KOPT-K1 (cell line): ENCODE measurements at regions not wholly inside any gene's neighbourhood (a gene's known extent, or its start where the extent isn't known, plus 50 kb on each side); places are given as distances from the start of the nearest gene placed in this dataset.
"Not testable (repeated sequence)": the region's sequence is repeated elsewhere in the genome, so short reads cannot be mapped to it uniquely, and the experiment has no call there.

Experiments used
- H3K27ac ChIP-seq: fragments of 200-600 bp; sonication (generic); 2 replicates; pipeline ENCODE4 v1.5.1; 2016; ENCODE audit warnings: antibody characterized with exemption, mild to moderate bottlenecking, low read depth, low read length; ENCODE audit not compliant: poor library complexity, severe bottlenecking
- H3K36me3 ChIP-seq: fragments of 200-600 bp; sonication (generic); 2 replicates; pipeline ENCODE4 v1.5.1; 2017; ENCODE audit warnings: antibody characterized with exemption, mild to moderate bottlenecking, low read length, moderate library complexity; ENCODE audit not compliant: insufficient read depth
- H3K9me3 ChIP-seq: fragments of 200-600 bp; sonication (generic); 2 replicates; pipeline ENCODE4 v1.5.1; 2017; ENCODE audit warnings: antibody characterized with exemption, low read length, mild to moderate bottlenecking; ENCODE audit not compliant: insufficient read depth, poor library complexity, severe bottlenecking

- Histone ChIP-seq H3K36me3 (no peaks in the 10 kb centered on the region), H3K27ac (no peak overlapping the region), H3K9me3 (no peaks in the 10 kb centered on the region)
Observed at GRCh38 chr1:43038232-43038935, 79.7 kb upstream of the SLC2A1 start.

- Histone ChIP-seq H3K36me3 (no peaks in the 10 kb centered on the region), H3K9me3 (no peaks in the 10 kb centered on the region), H3K27ac (no peak overlapping the region)
Observed at GRCh38 chr1:43037466-43037865, 78.8 kb upstream of the SLC2A1 start.

GRCh38 chr1:43036932-43037331 is 78.3 kb upstream of the SLC2A1 start:
- no peak overlapping the region for H3K27ac ChIP-seq
- no peaks in the 10 kb centered on the region for H3K36me3 ChIP-seq
- H3K9me3 ChIP-seq, result no peaks in the 10 kb centered on the region

GRCh38 chr1:43035821-43036741 is 77.4 kb upstream of the SLC2A1 start:
- Histone ChIP-seq H3K9me3 (no peaks in the 10 kb centered on the region), H3K27ac (no peak overlapping the region), H3K36me3 (no peaks in the 10 kb centered on the region)

- no peaks in the 10 kb centered on the region for H3K9me3 ChIP-seq
- H3K36me3 ChIP-seq, result no peaks in the 10 kb centered on the region
- H3K27ac ChIP-seq, result peak overlapping the region; percentile 9
Observed at GRCh38 chr1:43034778-43035177, 76.1 kb upstream of the SLC2A1 start.

GRCh38 chr1:43034195-43034658 is 75.6 kb upstream of the SLC2A1 start:
- no peaks in the 10 kb centered on the region for H3K9me3 ChIP-seq
- H3K27ac ChIP-seq, result peak overlapping the region; percentile 9
- no peaks in the 10 kb centered on the region for H3K36me3 ChIP-seq

- Histone ChIP-seq H3K9me3 (no peaks in the 10 kb centered on the region), H3K27ac (no peak overlapping the region), H3K36me3 (no peaks in the 10 kb centered on the region)
Observed at GRCh38 chr1:43031316-43032203, 72.9 kb upstream of the SLC2A1 start.

GRCh38 chr1:43024905-43025304 is 66.2 kb upstream of the SLC2A1 start:
- no peak overlapping the region for H3K27ac ChIP-seq
- H3K9me3 ChIP-seq, result no peaks in the 10 kb centered on the region
- H3K36me3 ChIP-seq, result no peaks in the 10 kb centered on the region

GRCh38 chr1:43021547-43022474 is 63.1 kb upstream of the SLC2A1 start:
- H3K27ac ChIP-seq, result no peak overlapping the region
- H3K36me3 ChIP-seq, result no peaks in the 10 kb centered on the region
- no peaks in the 10 kb centered on the region for H3K9me3 ChIP-seq

GRCh38 chr1:43019226-43019625 is 60.6 kb upstream of the SLC2A1 start:
- Histone ChIP-seq H3K36me3 (no peaks in the 10 kb centered on the region), H3K9me3 (no peaks in the 10 kb centered on the region), H3K27ac (no peak overlapping the region)

- Histone ChIP-seq H3K27ac (no peak overlapping the region), H3K9me3 (no peaks in the 10 kb centered on the region), H3K36me3 (no peaks in the 10 kb centered on the region)
Observed at GRCh38 chr1:43018121-43018520, 59.5 kb upstream of the SLC2A1 start.

GRCh38 chr1:43015269-43015668 is 56.6 kb upstream of the SLC2A1 start:
- no peaks in the 10 kb centered on the region for H3K9me3 ChIP-seq
- H3K36me3 ChIP-seq, result no peaks in the 10 kb centered on the region
- no peak overlapping the region for H3K27ac ChIP-seq

GRCh38 chr1:43014579-43014978 is 55.9 kb upstream of the SLC2A1 start:
- not testable (repeated sequence) for H3K36me3 ChIP-seq, H3K9me3 ChIP-seq, H3K27ac ChIP-seq

- Histone ChIP-seq H3K9me3 (no peaks in the 10 kb centered on the region), H3K36me3 (no peaks in the 10 kb centered on the region), H3K27ac (no peak overlapping the region)
Observed at GRCh38 chr1:43011020-43011419, 52.4 kb upstream of the SLC2A1 start.
